Endodermal cell (in vitro differentiated cells): ENCODE measurements at regions not wholly inside any gene's neighbourhood (a gene's known extent, or its start where the extent isn't known, plus 50 kb on each side); places are given as distances from the start of the nearest gene placed in this dataset.

Source experiments
- DNase-seq: peaks from one replicate; pipeline ENCODE4 v3.0.0-alpha.2; 2017
- H3K27ac ChIP-seq: 2 replicates; pipeline ENCODE4 v1.5.1; 2013; ENCODE audit warnings: mild to moderate bottlenecking, low read depth, low read length, moderate library complexity
- H3K27me3 ChIP-seq: 2 replicates; pipeline ENCODE4 v1.6.1; 2013; ENCODE audit warnings: mild to moderate bottlenecking, low read length, moderate library complexity; ENCODE audit not compliant: insufficient read depth, control insufficient read depth, poor library complexity, severe bottlenecking
- H3K36me3 ChIP-seq: 2 replicates; pipeline ENCODE4 v1.7.0; 2013; ENCODE audit warnings: mild to moderate bottlenecking, low read length, moderate library complexity; ENCODE audit not compliant: control insufficient read depth, insufficient read depth
- H3K4me1 ChIP-seq: one replicate; pipeline ENCODE4 v1.7.0; 2013; ENCODE audit warnings: low read length; ENCODE audit not compliant: control insufficient read depth, insufficient read depth
- H3K4me3 ChIP-seq: 2 replicates; pipeline ENCODE4 v1.5.1; 2013; ENCODE audit warnings: mild to moderate bottlenecking, low read length, moderate library complexity
- H3K9ac ChIP-seq: 2 replicates; pipeline ENCODE4 v1.6.1; 2013; ENCODE audit warnings: mild to moderate bottlenecking, low read length, moderate library complexity; ENCODE audit not compliant: poor library complexity, severe bottlenecking; ENCODE audit errors: extremely low read depth
- H3K9me3 ChIP-seq: 2 replicates; pipeline ENCODE4 v1.6.1; 2013; ENCODE audit warnings: mild to moderate bottlenecking, low read length, moderate library complexity; ENCODE audit not compliant: control insufficient read depth
- H3K27ac Mint-ChIP-seq: 2 replicates; pipeline ENCODE4 v1.8.0; 2020; ENCODE audit warnings: mixed read lengths
- H3K27me3 Mint-ChIP-seq: 2 replicates; pipeline ENCODE4 v1.8.0; 2021; ENCODE audit warnings: mild to moderate bottlenecking, mixed read lengths; ENCODE audit not compliant: insufficient read depth
- H3K36me3 Mint-ChIP-seq: 2 replicates; pipeline ENCODE4 v1.8.0; 2020; ENCODE audit warnings: low read depth, mixed read lengths
- H3K4me1 Mint-ChIP-seq: 2 replicates; pipeline ENCODE4 v1.8.0; 2020; ENCODE audit warnings: mixed read lengths
- H3K4me3 Mint-ChIP-seq: 2 replicates; pipeline ENCODE4 v1.8.0; 2020; ENCODE audit warnings: mild to moderate bottlenecking, moderate library complexity, mixed read lengths
- H3K9me3 Mint-ChIP-seq: 2 replicates; pipeline ENCODE4 v1.8.0; 2020; ENCODE audit warnings: mild to moderate bottlenecking, mixed read lengths
- CTCF ChIP-seq: fragments of 200-600 bp; sonication (generic); conservative IDR thresholded peaks from 2 replicates; pipeline ENCODE4 v1.5.0; 2021; ENCODE audit warnings: antibody characterized with exemption, mild to moderate bottlenecking
- WGBS, 2 experiments: methylation state at CpG; one replicate each; pipeline versions ENCODE4 v1.1.5 to v1.1.7; 2013; ENCODE audit warnings: missing lambda C conversion rate in 2 of 2, mixed read lengths in 1 of 2; ENCODE audit not compliant: insufficient coverage in 1 of 2, insufficient read length in 1 of 2; 5-methylcytosine and 5-hydroxymethylcytosine counted together

GRCh38 chrX:9158611-9159010, 124.7 kb upstream of the FAM9B start:
- Mint-ChIP-seq H3K4me1 (no peaks in the 10 kb centered on the region), H3K36me3 (no peaks in the 10 kb centered on the region), H3K27ac (no peak overlapping the region), H3K4me3 (no peak overlapping the region), H3K27me3 (no peaks in the 10 kb centered on the region), H3K9me3 (peaks cover 22% of the 10 kb centered on the region)
- TF ChIP-seq CTCF, result no peak
- Histone ChIP-seq H3K9ac (no peak overlapping the region), H3K4me3 (no peak overlapping the region), H3K36me3 (no peaks in the 10 kb centered on the region), H3K27ac (no peak overlapping the region), H3K4me1 (no peaks in the 10 kb centered on the region), H3K27me3 (no peaks in the 10 kb centered on the region), H3K9me3 (no peaks in the 10 kb centered on the region)
- no peak for DNase-seq
- 86 to 89% methylated on average over 5 to 7 of the region's 7 CpGs for WGBS, 2 experiments

- no peaks in the 10 kb centered on the region for H3K4me1 ChIP-seq
- no peak for TF ChIP-seq CTCF
- no peaks in the 10 kb centered on the region for H3K36me3 ChIP-seq
- no peak overlapping the region for H3K9ac ChIP-seq
- Mint-ChIP-seq H3K27me3 (no peaks in the 10 kb centered on the region), H3K4me1 (no peaks in the 10 kb centered on the region), H3K4me3 (no peak overlapping the region), H3K27ac (no peak overlapping the region), H3K36me3 (no peaks in the 10 kb centered on the region), H3K9me3 (peaks cover 15% of the 10 kb centered on the region)
- WGBS, 2 experiments, result 99% methylated on average over 4 of the region's 4 CpGs; no CpG with 5 or more reads in 1 of the 2 experiments
- H3K27ac ChIP-seq, result no peak overlapping the region
- no peak for DNase-seq
- no peaks in the 10 kb centered on the region for H3K9me3 ChIP-seq
- H3K27me3 ChIP-seq, result no peaks in the 10 kb centered on the region
- H3K4me3 ChIP-seq, result no peak overlapping the region
These were observed 126.9 kb upstream of the FAM9B start for GRCh38 chrX:9160698-9161329.

- Mint-ChIP-seq H3K4me1 (no peaks in the 10 kb centered on the region), H3K27me3 (no peaks in the 10 kb centered on the region), H3K36me3 (no peaks in the 10 kb centered on the region), H3K9me3 (peaks cover 28% of the 10 kb centered on the region), H3K27ac (no peak overlapping the region), H3K4me3 (no peak overlapping the region)
- Histone ChIP-seq H3K9ac (no peak overlapping the region), H3K4me3 (no peak overlapping the region), H3K9me3 (peaks cover 10% of the 10 kb centered on the region), H3K27me3 (no peaks in the 10 kb centered on the region), H3K4me1 (no peaks in the 10 kb centered on the region), H3K27ac (no peak overlapping the region), H3K36me3 (no peaks in the 10 kb centered on the region)
- WGBS, 2 experiments, result 87% methylated on average over 2 of the region's 3 CpGs; no CpG with 5 or more reads in 1 of the 2 experiments
- DNase-seq, result no peak
- no peak for TF ChIP-seq CTCF
These were observed 128.8 kb upstream of the FAM9B start for GRCh38 chrX:9162698-9163097.
